ENCODE measurements at regions not wholly inside any gene's neighbourhood (a gene's known extent, or its start where the extent isn't known, plus 50 kb on each side); places are given as distances from the start of the nearest gene placed in this dataset.

DNA sequence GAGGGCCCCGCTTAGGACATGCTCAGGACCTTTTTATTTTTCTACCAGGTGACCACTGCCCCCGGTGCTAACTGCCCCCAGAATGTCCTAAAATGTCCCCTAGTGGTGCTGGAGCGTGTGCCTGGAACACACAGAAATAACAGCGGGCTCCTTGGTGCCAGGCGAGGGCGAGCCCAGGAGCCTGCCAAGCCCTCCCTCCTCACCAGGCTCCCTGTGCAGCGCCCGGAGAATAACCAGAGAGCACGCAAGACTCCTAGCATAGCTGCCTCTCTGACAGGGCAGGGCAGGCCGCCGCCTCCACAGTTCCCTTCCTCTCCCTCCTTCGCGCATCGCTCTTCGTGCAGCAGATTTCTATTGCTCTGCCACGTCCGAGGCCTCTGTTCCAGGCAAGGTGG, 84.3 kb upstream of the ZNF516 start:
- Histone ChIP-seq H3K79me1 (ENCODE audit: low read depth, low read length) (no peaks in the 10 kb centered on the region), H2AK5ac (ENCODE audit: low read depth, low read length) (no peak overlapping the region), H3K4me3 (ENCODE audit: extremely low read depth in 1 of 4, insufficient read depth in 2 of 4, low read depth in 3 of 4, low read length in 4 of 4) (no peak overlapping the region), H3K27ac (ENCODE audit: low read depth, low read length) (no peak overlapping the region), H3K36me3 (ENCODE audit: control insufficient read depth in 2 of 4, insufficient read depth in 4 of 4, low read length in 3 of 4) (no peaks in the 10 kb centered on the region), H4K8ac (ENCODE audit: extremely low read depth, insufficient read depth, low read length) (no peak overlapping the region), H4K5ac (ENCODE audit: insufficient read length, low read depth, low read length) (no peak overlapping the region), H3K23me2 (ENCODE audit: low read depth, low read length) (peaks cover 3% of the 10 kb centered on the region; the same call in 1 of the 2 replicates), H3K56ac (replicated peaks; ENCODE audit: insufficient read length, low read depth, low read length) (no peak overlapping the region), H2AFZ (ENCODE audit: low read length) (no peak overlapping the region), H2BK20ac (ENCODE audit: low read length) (no peak overlapping the region), H3K23ac (ENCODE audit: insufficient read length) (no peak overlapping the region), H4K20me1 (replicated peaks in 1 of 2; ENCODE audit: control insufficient read depth in 1 of 2, insufficient read depth in 2 of 2, low read length in 2 of 2) (no peaks in the 10 kb centered on the region), H2BK15ac (ENCODE audit: low read length) (no peak overlapping the region), H2BK120ac (replicated peaks; ENCODE audit: low read depth, low read length) (no peak overlapping the region), H3K79me2 (ENCODE audit: control insufficient read depth in 1 of 2, insufficient read depth in 2 of 2, low read length in 2 of 2) (no peaks in the 10 kb centered on the region), H2BK12ac (ENCODE audit: low read depth, low read length) (peak overlapping the region; percentile 71; the same call in 1 of the 2 replicates), H3K9me3 (ENCODE audit: insufficient read depth in 2 of 2, low read depth in 1 of 2, low read length in 1 of 2) (no peaks in the 10 kb centered on the region), H3K9ac (replicated peaks in 1 of 4; ENCODE audit: extremely low read depth in 1 of 4, low read depth in 3 of 4, low read length in 3 of 4) (no peak overlapping the region), H3K4ac (replicated peaks; ENCODE audit: insufficient read length, low read depth, low read length) (no peak overlapping the region), H3K27me3 (replicated peaks in 1 of 4; ENCODE audit: control insufficient read depth in 3 of 4, extremely low read depth in 1 of 4, insufficient read depth in 3 of 4, low read length in 3 of 4) (peaks cover 0 to 5% (median 0%) of the 10 kb centered on the region in 4 experiments; a peak in 4 of 7 replicates), H3K14ac (ENCODE audit: insufficient read length) (no peak overlapping the region), H4K91ac (replicated peaks; ENCODE audit: insufficient read length, low read length) (no peak overlapping the region), H2BK5ac (ENCODE audit: low read depth, low read length) (no peak overlapping the region), H3K4me1 (replicated peaks in 1 of 4; ENCODE audit: control insufficient read depth in 3 of 4, insufficient read depth in 4 of 4, low read length in 3 of 4) (no peaks in the 10 kb centered on the region), H3K4me2 (ENCODE audit: insufficient read depth in 1 of 2, low read depth in 2 of 2, low read length in 2 of 2) (no peak overlapping the region), H3K18ac (ENCODE audit: extremely low read depth, low read length) (no peak overlapping the region)
- FAIRE-seq = no peak
- POLR2A ChIA-PET (ENCODE audit: partially characterized antibody) = no interaction called here
- DNase-seq (ENCODE audit: low read depth in 1 of 2, low spot score in 2 of 2) = no peak
- CTCF ChIA-PET (ENCODE audit: partially characterized antibody) = interaction anchor here (1.5 kb wide), 1 partner anchor 61 kb away, joined by 3 read pairs; no protein-coding TSS in a partner anchor
- 92% methylated on average over 15 of the region's 17 CpGs; no CpG with 5 or more reads in 1 of the 2 experiments for WGBS, 2 experiments (ENCODE audit: extremely low coverage in 1 of 2, insufficient coverage in 1 of 2, insufficient read length in 1 of 2, insufficient replicate concordance in 2 of 2, low coverage in 1 of 2, low lambda C conversion rate in 2 of 2, missing lambda C conversion rate in 1 of 2)
- TF ChIP-seq KDM1A (IDR thresholded peaks at IDR 0.05; ENCODE audit: borderline replicate concordance, low read length) (no peak), KDM4A (IDR thresholded peaks at IDR 0.05; ENCODE audit: low read depth, low read length, severe bottlenecking) (no peak), KDM5A (IDR thresholded peaks at IDR 0.05; ENCODE audit: low read length) (no peak), SP1 (IDR thresholded peaks at IDR 0.05; ENCODE audit: low read depth, low read length) (no peak), POU5F1 (IDR thresholded peaks at IDR 0.05; ENCODE audit: low read depth, low read length) (no peak), RFX5 (IDR thresholded peaks at IDR 0.05; ENCODE audit: borderline replicate concordance, low read depth, low read length) (no peak), FOSL1 (IDR thresholded peaks at IDR 0.05; ENCODE audit: insufficient read depth, low read depth, low read length) (no peak), SIRT6 (IDR thresholded peaks at IDR 0.05; ENCODE audit: low read length) (no peak), EZH2 (IDR thresholded peaks at IDR 0.05; ENCODE audit: low read depth, low read length, severe bottlenecking) (no peak), CHD1 (IDR thresholded peaks at IDR 0.05; ENCODE audit: low read depth, low read length) (no peak), RNF2 (IDR thresholded peaks at IDR 0.05; ENCODE audit: borderline replicate concordance, low read depth, low read length, missing control alignments, poor library complexity, severe bottlenecking) (no peak)
- TF ChIP-seq, protein P1, sequence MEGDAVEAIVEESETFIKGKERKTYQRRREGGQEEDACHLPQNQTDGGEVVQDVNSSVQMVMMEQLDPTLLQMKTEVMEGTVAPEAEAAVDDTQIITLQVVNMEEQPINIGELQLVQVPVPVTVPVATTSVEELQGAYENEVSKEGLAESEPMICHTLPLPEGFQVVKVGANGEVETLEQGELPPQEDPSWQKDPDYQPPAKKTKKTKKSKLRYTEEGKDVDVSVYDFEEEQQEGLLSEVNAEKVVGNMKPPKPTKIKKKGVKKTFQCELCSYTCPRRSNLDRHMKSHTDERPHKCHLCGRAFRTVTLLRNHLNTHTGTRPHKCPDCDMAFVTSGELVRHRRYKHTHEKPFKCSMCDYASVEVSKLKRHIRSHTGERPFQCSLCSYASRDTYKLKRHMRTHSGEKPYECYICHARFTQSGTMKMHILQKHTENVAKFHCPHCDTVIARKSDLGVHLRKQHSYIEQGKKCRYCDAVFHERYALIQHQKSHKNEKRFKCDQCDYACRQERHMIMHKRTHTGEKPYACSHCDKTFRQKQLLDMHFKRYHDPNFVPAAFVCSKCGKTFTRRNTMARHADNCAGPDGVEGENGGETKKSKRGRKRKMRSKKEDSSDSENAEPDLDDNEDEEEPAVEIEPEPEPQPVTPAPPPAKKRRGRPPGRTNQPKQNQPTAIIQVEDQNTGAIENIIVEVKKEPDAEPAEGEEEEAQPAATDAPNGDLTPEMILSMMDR (IDR thresholded peaks at IDR 0.05; ENCODE audit: control extremely low read depth in 1 of 3, insufficient read depth in 1 of 3, low read depth in 1 of 3, low read length in 3 of 3) = no peak

All from H1 (cell line).